ENCODE measurements at regions not wholly inside any gene's neighbourhood (a gene's known extent, or its start where the extent isn't known, plus 50 kb on each side); places are given as distances from the start of the nearest gene placed in this dataset.

GRCh38 chr2:447902-448665 lies 160.2 kb upstream of the ALKAL2 start:
- Histone ChIP-seq H4K20me1 (ENCODE audit: control insufficient read depth, insufficient read depth) (no peaks in the 10 kb centered on the region), H3K4me2 (ENCODE audit: control insufficient read depth, insufficient read depth) (no peak overlapping the region), H3K4me3 (no peak overlapping the region), H3K9ac (ENCODE audit: control insufficient read depth, insufficient read depth, low read length) (no peak overlapping the region), H3K9me3 (replicated peaks; ENCODE audit: control insufficient read depth, insufficient read depth, low read length) (no peaks in the 10 kb centered on the region), H3K27ac (ENCODE audit: control insufficient read depth, insufficient read depth) (no peak overlapping the region), H3K79me2 (ENCODE audit: control insufficient read depth, insufficient read depth, low read length) (no peaks in the 10 kb centered on the region), H3K4me1 (ENCODE audit: control insufficient read depth, insufficient read depth, low read length) (no peaks in the 10 kb centered on the region), H3K36me3 (ENCODE audit: control insufficient read depth in 2 of 2, insufficient read depth in 2 of 2, low read length in 1 of 2) (no peaks in the 10 kb centered on the region), H3K27me3 (replicated peaks in 1 of 2; ENCODE audit: control insufficient read depth in 2 of 2, insufficient read depth in 2 of 2, low read length in 1 of 2) (no peaks in the 10 kb centered on the region; a peak in 1 of 4 replicates), H2AFZ (ENCODE audit: control insufficient read depth, low read depth, low read length) (no peak overlapping the region)
- no peak for ATAC-seq
- no TSS peak for BruUV-seq (replicated peaks)
- FAIRE-seq = no peak
- in situ Hi-C loops (cut with MboI) = no loop called here
- POLR2A ChIA-PET = no interaction called here
- RAD21 ChIA-PET (ENCODE audit: unreplicated experiment) = no interaction called here
- TF ChIP-seq STAT1 (conservative IDR thresholded peaks at IDR 0.05) = no peak
- no peak for TF ChIP-seq SKIL (IDR thresholded peaks at IDR 0.05; ENCODE audit: low read depth, poor library complexity, severe bottlenecking)
- no peak for TF ChIP-seq KDM1A (IDR thresholded peaks at IDR 0.05; ENCODE audit: borderline replicate concordance)
- no peak for TF ChIP-seq CREB1 (IDR thresholded peaks at IDR 0.05; ENCODE audit: low read depth)
- no peak for TF ChIP-seq NFYA (IDR thresholded peaks at IDR 0.05; ENCODE audit: borderline replicate concordance, low read depth, low read length)
- SMC1A ChIA-PET (ENCODE audit: uncharacterized antibody, unreplicated experiment) = no interaction called here
- CTCF ChIA-PET = interaction anchor here (0.6 kb wide), 1 partner anchor 203 kb away, joined by 3 read pairs; no protein-coding TSS in a partner anchor
- intact Hi-C loops (cut with micrococcal nuclease; ENCODE audit: unreplicated experiment) = no loop called here
- WGBS (ENCODE audit: insufficient coverage, insufficient replicate concordance, low lambda C conversion rate, missing lambda C conversion rate) = 50% methylated on average over 14 of the region's 14 CpGs
- no peak for DNase-seq (ENCODE audit: low read depth, low spot score)

All from GM12878 (cell line).